Heart left ventricle (tissue), 13 donors: ENCODE measurements at regions not wholly inside any gene's neighbourhood (a gene's known extent, or its start where the extent isn't known, plus 50 kb on each side); places are given as distances from the start of the nearest gene placed in this dataset.
"Not testable (repeated sequence)": the region's sequence is repeated elsewhere in the genome, so short reads cannot be mapped to it uniquely, and the experiment has no call there.

Source experiments
- CTCF ChIP-seq, 12 donors: fragments of 200-600 bp; sonication (generic) in 4 of 12; IDR thresholded peaks; one replicate each; pipeline versions ENCODE4 v1.5.0 to v1.8.0; 2018 to 2022; ENCODE audit warnings: antibody characterized with exemption in 12 of 12, mild to moderate bottlenecking in 5 of 12
- POLR2A ChIP-seq, 2 donors: fragments of 450-650 bp; IDR thresholded peaks; one replicate each; pipeline ENCODE4 v1.6.1; 2017; ENCODE audit warnings: antibody characterized with exemption in 2 of 2, mild to moderate bottlenecking in 2 of 2, moderate library complexity in 2 of 2
- donor health status: ischemic (EF 13 %, LVEDD 7.1; RV severe dilation, severe dysfunction).
- donor health status: DM: no; HTN: yes; CAD: no.
- donor health status: DM: no; HTN: no; CAD: no.
- donor health status: ischemic (EF 25% LVEDD 6.9; RV normal size, moderate dysfunction).
- donor health status: ischemic (EF 25% LVEDD 5.7; RV mildly dilated, moderate dysfunction).
- donor health status: ischemic (EF 35%, LVEDD 5.7; RV mildly dilated, moderate dysfunction).
- donor health status: nonischemic (EF 11% LVEDD 7.7; RV severe dilation, severe dysfunction).
- donor health status: DM: yes; HTN: yes; CAD: no.
- donor health status: PGD.
- donor health status: ischemic (EF 29% LVEDD 5.4; RV normal size, mild dysfunction).
- donor health status: nonischemic (EF 23%, LVEDD 6.1; RV moderate dilation, normal function).

- not testable (repeated sequence) for TF ChIP-seq CTCF, POLR2A (IDR thresholded peaks at IDR 0.05)
Measured at GRCh38 chr3:11735111-11735510, 91.4 kb upstream of the VGLL4 start.
